ENCODE measurements at regions not wholly inside any gene's neighbourhood (a gene's known extent, or its start where the extent isn't known, plus 50 kb on each side); places are given as distances from the start of the nearest gene placed in this dataset.

DNA sequence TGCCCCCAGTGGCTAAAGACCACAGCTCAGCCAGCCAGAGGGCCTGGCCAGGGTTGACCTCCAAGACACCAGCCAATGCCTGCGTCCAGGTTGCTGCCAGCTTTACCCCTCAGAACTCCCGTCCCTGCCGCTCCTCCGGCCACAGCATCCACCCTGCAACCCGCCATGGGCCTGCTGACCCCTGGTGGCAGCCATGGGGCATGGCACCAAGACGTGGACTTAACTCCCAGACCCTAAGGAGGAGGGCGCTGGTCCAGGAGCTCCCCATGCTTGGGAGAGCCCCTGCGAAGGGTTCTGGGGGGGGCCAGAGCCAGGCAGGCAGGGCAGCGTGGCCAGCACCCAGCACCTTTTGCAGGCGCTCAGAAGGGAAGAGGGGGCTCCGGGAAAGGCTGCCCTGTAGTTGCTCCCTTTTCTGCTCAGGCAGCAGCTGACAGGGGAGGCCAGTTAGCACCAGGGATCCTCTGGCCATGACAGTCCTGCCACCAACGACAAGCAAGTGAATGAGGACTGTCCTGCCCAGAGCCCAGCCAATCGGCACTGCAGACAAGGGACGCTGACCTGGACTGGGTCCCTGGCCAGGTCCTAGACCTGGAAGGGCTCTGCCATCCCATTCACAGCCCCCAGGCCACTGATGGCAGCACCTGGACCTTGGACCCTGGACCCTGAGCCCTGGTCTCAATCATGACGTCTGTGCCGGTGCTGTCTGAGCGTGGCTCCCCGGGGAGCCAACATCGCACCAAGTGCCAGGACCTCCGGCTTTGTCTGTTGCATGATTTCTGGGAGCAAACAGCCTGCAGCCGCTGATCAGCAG, 246.2 kb downstream of the NPHP4 start:
- Mint-ChIP-seq H3K4me1 (peaks cover 43% of the 10 kb centered on the region), H3K27me3 (ENCODE audit: insufficient read depth, low read depth) (peaks cover 14% of the 10 kb centered on the region), H3K36me3 (peaks cover 2% of the 10 kb centered on the region), H3K9me3 (peaks cover 4% of the 10 kb centered on the region), H3K27ac (no peak overlapping the region), H3K4me3 (no peak overlapping the region)
- H3F3A ChIP-seq (ENCODE audit: low read depth) = no peaks in the 10 kb centered on the region
- no peaks in the 10 kb centered on the region for H3K36me3 ChIP-seq
- no peaks in the 10 kb centered on the region for H4K20me1 ChIP-seq (ENCODE audit: low read depth)
- TF ChIP-seq, protein P1, sequence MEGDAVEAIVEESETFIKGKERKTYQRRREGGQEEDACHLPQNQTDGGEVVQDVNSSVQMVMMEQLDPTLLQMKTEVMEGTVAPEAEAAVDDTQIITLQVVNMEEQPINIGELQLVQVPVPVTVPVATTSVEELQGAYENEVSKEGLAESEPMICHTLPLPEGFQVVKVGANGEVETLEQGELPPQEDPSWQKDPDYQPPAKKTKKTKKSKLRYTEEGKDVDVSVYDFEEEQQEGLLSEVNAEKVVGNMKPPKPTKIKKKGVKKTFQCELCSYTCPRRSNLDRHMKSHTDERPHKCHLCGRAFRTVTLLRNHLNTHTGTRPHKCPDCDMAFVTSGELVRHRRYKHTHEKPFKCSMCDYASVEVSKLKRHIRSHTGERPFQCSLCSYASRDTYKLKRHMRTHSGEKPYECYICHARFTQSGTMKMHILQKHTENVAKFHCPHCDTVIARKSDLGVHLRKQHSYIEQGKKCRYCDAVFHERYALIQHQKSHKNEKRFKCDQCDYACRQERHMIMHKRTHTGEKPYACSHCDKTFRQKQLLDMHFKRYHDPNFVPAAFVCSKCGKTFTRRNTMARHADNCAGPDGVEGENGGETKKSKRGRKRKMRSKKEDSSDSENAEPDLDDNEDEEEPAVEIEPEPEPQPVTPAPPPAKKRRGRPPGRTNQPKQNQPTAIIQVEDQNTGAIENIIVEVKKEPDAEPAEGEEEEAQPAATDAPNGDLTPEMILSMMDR (IDR thresholded peaks at IDR 0.05) = peak; percentile 98
- no peak for TF ChIP-seq EZH2phosphoT487 (IDR thresholded peaks at IDR 0.05)
- DNase-seq (ENCODE audit: low spot score) = peak; percentile 90
- no peak overlapping the region for H3K4me2 ChIP-seq
- no peaks in the 10 kb centered on the region for H3K27me3 ChIP-seq
- no peaks in the 10 kb centered on the region for H3K9me3 ChIP-seq (ENCODE audit: low read depth)
- H3K79me2 ChIP-seq (ENCODE audit: low read depth) = no peaks in the 10 kb centered on the region
- H3K27ac ChIP-seq = no peak overlapping the region
- H3K9ac ChIP-seq = no peak overlapping the region
- no peaks in the 10 kb centered on the region for H3K4me1 ChIP-seq
- no peak overlapping the region for H2AFZ ChIP-seq (replicated peaks)
- H3K4me3 ChIP-seq = no peak overlapping the region

DNA sequence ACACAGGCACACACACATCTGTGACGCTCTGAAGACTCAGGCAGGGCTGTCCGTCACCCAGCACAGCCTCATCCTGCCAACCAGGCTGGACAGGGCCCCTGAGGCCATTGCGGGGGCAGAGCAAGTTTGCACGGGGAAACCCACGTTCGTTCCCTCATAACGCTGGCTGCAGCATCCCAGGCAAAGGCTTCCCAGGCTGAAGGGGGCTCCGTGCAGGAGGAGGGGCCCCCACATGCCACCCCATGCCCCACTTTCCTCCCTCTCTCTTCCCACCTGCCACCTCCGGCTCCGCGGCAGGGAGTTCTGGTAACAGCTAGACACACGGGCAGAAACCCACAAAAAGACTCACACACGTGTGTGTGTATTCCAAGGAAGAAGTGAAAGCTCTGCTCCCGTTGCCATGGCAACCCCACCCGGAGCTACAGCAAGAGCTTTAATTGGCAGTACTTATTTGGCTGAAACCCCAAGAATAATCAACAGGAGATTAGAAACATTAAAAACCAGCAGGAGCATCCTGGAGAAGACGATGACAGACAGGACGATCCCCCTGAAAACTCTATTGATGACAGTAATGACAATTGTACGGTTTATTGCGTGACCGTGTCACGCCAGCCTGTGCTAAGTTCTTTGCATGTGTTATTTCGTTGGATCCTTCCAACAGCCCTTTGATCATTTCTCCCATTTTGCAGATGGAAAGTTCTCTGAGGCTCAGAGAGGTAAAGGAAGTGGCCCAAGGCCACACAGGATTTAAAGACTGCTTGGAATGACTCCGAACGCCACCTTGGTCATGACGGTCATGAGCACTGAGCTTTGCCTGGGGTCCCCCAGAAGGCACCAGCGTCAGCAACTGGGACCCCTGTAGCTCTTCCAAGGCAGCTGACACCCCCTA, 247.1 kb downstream of the NPHP4 start:
- no peak overlapping the region for H2AFZ ChIP-seq (replicated peaks)
- no peaks in the 10 kb centered on the region for H3K79me2 ChIP-seq (ENCODE audit: low read depth)
- H3K36me3 ChIP-seq = no peaks in the 10 kb centered on the region
- Mint-ChIP-seq H3K4me1 (peaks cover 37% of the 10 kb centered on the region), H3K27me3 (ENCODE audit: insufficient read depth, low read depth) (peaks cover 16% of the 10 kb centered on the region), H3K4me3 (peak overlapping the region; percentile 18), H3K36me3 (peaks cover 2% of the 10 kb centered on the region), H3K9me3 (peaks cover 4% of the 10 kb centered on the region), H3K27ac (peak overlapping the region; percentile 64)
- no peaks in the 10 kb centered on the region for H3K4me1 ChIP-seq
- no peak overlapping the region for H3K4me2 ChIP-seq
- TF ChIP-seq EZH2phosphoT487 (IDR thresholded peaks at IDR 0.05) (no peak), EZH2 (IDR thresholded peaks at IDR 0.05) (no peak)
- TF ChIP-seq, protein P1 (IDR thresholded peaks at IDR 0.05) = no peak
- H3K4me3 ChIP-seq = no peak overlapping the region
- no peak overlapping the region for H3K9ac ChIP-seq
- H3F3A ChIP-seq (ENCODE audit: low read depth) = no peaks in the 10 kb centered on the region
- no peaks in the 10 kb centered on the region for H3K27me3 ChIP-seq
- peak; percentile 72 for DNase-seq (ENCODE audit: low spot score)
- H3K27ac ChIP-seq = no peak overlapping the region
- no peaks in the 10 kb centered on the region for H3K9me3 ChIP-seq (ENCODE audit: low read depth)
- no peaks in the 10 kb centered on the region for H4K20me1 ChIP-seq (ENCODE audit: low read depth)

DNA sequence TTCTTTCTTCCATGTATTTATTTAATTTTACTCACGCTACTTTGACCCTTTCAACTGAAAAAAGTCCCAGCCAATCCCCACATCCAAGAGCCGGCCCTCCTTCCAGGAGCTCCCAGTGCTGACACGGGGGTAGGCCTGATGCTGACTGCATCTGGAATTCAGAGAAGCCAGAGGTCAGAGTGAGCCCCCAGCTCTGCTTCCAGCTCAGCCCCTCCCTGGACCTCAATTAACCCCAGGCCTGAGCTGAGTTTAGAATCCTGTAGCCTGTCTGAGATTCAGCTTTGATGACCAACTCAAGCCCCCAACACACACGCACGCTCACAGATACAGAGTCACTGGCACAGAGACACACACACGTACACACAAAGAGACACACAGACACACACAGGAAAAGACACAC, 247.9 kb downstream of the NPHP4 start:
- Histone ChIP-seq H3K27me3 (no peaks in the 10 kb centered on the region), H3K9me3 (ENCODE audit: low read depth) (no peaks in the 10 kb centered on the region), H3K36me3 (no peaks in the 10 kb centered on the region), H3F3A (ENCODE audit: low read depth) (no peaks in the 10 kb centered on the region), H3K4me3 (no peak overlapping the region), H3K27ac (no peak overlapping the region), H3K4me2 (no peak overlapping the region), H3K9ac (no peak overlapping the region), H3K4me1 (no peaks in the 10 kb centered on the region), H3K79me2 (ENCODE audit: low read depth) (no peaks in the 10 kb centered on the region), H2AFZ (replicated peaks) (no peak overlapping the region), H4K20me1 (ENCODE audit: low read depth) (no peaks in the 10 kb centered on the region)
- TF ChIP-seq, protein P1 (IDR thresholded peaks at IDR 0.05) = no peak
- TF ChIP-seq EZH2 (IDR thresholded peaks at IDR 0.05) (no peak), EZH2phosphoT487 (IDR thresholded peaks at IDR 0.05) (no peak)
- Mint-ChIP-seq H3K4me3 (peak overlapping the region; percentile 18), H3K27ac (peak overlapping the region; percentile 64), H3K4me1 (peaks cover 33% of the 10 kb centered on the region), H3K36me3 (peaks cover 2% of the 10 kb centered on the region), H3K9me3 (peaks cover 4% of the 10 kb centered on the region), H3K27me3 (ENCODE audit: insufficient read depth, low read depth) (peaks cover 11% of the 10 kb centered on the region)
- peak; percentile 38 for DNase-seq (ENCODE audit: low spot score)

All from neural progenitor cell (in vitro differentiated cells).